Fibroblast of skin of right quadriceps (primary cell): ENCODE measurements at regions not wholly inside any gene's neighbourhood (a gene's known extent, or its start where the extent isn't known, plus 50 kb on each side); places are given as distances from the start of the nearest gene placed in this dataset.

Experiments used
- DNase-seq: peaks from one replicate; pipeline ENCODE4 v3.0.0-alpha.2; 2013

DNA sequence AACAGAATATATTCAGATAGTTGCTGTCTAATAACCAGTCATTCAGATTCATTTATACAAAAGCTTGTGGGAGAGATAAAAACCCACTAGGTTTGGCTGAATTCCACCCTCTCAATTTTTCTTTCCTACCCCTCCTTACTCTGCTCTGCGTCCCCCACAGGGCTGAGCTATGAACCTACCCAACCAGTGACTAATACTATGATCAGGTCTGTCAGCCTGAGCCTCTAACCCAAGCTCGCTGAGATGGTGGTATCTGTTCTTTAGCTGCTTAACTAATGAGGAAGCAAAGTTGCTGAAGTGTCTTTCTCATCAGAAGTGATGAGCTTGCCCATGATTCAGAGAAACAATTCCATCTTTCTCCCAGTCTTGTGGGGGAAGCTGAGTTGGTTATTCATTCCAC lies 248.7 kb upstream of the GPR26 start:
- DNase-seq: no peak

DNA sequence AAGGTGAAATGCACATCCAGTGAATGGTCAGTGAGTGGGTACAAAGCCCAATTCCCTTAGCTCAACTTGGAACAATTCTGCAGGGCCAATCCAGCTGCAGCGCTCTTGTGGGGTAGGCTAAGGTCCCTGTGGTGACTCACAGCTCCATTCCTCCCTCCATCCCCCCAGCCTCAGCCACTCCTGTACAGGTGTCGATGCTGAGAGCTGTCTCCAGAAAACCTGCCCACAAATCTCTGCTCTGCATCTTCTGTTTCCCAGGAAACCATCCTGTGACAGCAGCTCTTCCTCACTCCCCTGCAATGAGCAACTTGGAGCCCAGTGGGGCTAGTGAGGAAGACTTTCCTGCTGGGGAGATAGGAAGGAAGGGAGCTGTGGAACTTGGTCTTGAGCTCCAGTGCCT lies 244.7 kb upstream of the GPR26 start:
- DNase-seq: no peak

DNA sequence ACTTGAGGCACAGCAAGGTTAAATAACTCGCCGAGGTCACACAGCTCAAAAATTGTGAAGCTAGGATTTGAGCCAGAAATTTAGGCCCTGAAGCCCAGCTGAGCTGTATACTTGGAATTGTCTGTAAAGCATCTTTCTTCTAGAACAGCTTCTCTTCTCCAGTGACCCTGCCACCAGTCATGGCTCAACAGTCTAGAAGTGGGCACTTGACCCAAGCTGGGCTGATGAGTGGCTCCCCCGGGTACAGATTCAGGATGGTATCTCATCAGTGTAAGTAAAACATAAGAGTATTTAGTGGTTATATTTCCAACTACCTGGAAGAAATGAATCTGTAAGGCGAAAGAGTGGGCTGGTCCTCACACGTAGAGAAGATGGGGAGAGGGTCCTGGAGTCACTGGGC lies 243.9 kb upstream of the GPR26 start:
- DNase-seq: no peak

DNA sequence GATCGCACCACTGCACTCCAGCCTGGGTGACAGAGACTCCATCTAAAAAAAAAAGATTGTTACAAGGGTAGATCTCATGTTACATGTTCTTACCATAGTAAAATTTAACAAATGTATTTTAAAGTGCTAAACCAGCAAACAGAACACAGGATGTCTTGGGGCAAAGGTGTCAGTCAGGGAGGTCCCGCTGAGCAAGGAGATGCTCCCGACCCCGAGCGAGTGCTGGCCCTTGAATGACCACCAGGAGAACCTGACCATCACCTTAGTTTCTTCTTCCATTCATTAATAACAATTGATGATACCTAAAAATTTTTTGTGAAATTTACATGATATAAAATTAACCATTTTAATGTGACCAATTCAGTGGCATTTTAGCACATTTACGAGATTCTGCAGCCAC lies 241.6 kb upstream of the GPR26 start:
- no peak for DNase-seq

DNA sequence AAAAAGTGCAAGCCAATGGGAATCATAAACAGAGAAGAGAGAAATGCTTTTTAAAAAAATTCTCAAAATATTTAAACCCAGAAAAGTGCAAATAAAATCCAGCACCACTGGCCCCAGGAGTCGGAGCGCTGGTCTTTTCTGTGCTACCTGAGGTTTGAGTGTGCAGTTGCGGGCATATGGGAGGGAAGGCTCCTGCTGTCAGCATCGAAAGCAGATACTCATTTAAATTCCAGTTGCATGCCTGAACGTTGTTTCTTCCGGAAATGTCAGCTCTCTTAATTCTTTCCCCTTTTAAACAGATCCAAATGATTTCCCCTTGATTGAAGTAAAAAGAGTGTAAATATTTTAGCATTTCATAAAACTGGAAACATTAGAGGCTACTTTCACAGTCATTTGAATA lies 240.5 kb upstream of the GPR26 start:
- DNase-seq: no peak

DNA sequence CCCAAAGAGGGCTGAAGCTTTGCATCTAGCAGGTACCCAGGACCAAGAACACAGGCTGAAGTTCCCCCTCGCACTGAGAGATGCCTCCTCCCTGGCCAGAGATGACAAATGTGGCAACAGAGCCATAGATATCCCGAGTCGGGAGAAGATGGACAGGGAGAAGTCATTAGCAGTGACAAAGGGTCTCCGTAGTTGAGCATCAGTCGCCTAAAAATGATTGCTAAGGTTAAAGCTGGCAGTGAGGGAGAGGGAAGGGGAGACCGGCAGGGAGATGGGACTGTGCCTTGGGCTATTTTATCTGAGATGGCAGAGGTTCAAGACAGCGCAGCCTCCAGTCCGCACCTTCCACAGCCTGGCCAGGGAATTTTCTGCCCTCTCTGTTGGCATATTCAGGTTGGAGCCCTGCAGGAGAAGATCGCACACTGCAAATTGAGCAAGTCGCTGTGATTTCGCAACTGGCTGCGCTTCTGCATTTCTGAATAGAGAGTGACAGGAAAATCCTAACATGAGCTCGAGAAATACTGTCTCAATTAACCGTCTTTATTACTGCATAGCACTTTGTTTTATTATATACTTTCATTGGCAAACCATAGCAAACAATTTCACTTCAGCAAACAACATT lies 238.9 kb upstream of the GPR26 start:
- DNase-seq: no peak

DNA sequence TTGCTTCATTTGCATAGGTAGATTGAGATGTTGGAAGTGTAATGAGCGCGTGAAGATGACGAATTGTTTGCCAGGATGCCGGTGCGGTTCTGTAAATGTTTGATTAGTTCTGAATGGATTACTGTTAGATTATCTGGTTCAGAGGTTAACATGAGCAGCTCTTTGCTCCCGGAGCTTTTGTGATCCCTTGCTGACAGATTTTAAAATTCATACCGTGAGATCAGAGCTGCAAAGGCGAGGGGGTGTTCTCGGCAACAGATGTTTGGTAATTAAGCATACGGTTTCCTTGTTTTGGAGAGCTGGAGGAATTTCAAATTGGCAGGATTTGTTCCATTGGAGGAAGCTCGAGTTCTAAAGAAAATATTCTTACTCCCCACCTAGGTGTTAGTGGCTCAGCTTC lies 237.8 kb upstream of the GPR26 start:
- no peak for DNase-seq

DNA sequence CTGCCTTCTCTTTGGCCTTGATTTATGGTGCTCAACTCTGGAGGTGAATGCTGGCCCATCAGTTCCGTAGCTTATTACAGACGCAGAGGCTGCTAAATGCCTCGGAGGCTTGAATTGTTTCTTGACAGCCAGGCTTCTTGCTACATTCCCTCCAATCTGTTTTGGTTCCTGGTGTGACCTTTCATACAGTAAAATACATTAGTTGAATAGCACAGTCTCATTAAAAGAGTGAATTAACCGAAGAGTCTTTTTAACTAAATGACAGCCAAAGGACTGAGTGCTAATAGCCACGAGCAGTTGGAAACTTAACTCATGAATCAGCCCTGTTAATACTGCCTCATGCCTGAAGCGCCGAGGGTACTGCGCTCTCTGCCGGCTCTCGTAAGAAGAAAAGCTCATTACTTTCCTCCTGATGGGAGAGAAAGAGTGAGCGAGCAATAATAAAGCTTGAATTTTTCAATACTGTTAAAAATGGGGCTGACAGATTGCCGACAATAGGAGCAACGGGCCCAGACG lies 236.4 kb upstream of the GPR26 start:
- DNase-seq: peak; percentile 13

DNA sequence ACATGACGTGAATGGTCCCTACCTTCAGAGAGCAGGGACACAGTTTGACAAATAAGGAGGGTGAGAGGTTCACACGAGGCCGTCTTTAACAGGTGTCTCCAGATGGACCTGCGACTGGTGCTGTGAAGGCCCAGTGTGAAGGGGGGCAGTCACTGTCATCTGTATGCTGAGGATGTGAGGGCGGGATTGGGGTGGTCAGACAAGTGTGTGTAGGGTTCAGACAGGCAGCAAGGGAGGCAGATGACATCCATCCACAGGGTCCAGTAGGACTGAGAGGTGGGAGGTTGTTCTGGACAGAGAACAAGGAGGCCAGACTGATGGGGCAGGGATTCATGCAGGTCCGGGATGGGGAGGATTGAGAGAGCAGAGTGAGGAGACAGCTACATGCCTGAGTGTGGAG lies 232.6 kb upstream of the GPR26 start:
- DNase-seq: no peak

DNA sequence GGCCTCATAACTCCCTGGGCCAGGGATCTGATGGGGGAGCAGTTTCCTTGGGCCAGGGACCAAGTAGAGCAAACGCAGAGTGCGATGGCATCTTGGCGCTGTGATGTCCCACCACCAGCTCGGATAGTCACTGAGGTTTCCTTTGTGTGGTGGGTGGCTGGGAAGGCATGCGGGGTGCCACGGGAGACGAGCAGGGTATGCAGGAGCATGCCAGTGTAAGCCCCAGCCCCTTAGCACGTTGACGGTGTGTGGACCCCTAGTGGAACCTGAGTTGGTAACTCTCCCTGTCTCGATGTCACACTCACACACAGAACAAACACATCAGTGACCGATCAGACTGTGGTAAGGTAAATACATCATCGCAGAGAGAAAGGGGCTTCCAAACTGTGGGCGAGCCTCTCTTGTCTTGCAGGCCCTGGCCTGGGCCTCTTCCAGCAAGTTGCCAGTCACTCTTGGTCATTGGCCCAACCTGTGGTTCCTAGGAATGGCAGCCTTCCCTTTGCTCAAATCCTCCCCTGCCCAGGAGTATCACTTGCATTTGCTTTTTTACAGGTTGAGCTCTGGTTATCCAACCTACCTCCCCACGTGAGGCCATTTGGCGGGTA lies 231.6 kb upstream of the GPR26 start:
- DNase-seq: no peak

DNA sequence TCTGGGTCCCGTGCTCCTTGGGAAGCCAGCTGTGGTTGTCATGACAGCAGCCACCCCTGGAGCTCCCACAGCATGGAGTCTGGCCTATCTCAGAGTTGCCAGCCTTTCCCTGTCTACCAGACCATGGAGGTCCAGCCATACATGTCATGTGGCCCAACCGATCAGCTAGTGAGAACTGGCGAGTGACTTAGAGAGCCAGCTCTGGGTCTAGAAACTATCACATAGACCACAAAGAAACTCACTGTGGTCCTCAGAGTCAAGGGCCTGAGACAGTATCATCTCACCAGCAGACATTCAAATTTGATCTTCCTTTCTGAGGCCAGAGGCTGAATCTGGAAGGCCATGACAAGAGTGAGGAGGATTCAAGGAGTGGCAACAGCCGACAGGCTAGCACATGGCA lies 223.3 kb upstream of the GPR26 start:
- no peak for DNase-seq

DNA sequence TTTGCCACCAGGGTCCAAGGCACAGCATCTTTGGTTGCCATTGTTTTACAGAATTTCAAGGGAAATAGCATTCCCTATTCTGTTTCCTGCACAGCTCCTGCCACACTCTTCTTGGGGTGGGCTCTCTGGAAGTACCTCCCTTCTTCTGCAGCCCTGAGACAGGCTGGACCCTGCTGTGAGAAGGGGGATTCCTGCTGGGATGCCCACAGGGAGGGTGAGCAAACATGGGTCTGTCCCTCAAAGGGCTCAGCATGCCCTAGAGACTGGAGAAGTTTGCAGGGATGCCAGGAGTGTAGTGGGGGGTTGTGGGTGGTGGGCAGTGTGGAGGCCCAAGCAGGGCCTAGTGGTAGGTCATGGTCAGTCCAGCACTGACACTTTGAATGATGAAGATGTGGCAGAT lies 222.2 kb upstream of the GPR26 start:
- DNase-seq: no peak

DNA sequence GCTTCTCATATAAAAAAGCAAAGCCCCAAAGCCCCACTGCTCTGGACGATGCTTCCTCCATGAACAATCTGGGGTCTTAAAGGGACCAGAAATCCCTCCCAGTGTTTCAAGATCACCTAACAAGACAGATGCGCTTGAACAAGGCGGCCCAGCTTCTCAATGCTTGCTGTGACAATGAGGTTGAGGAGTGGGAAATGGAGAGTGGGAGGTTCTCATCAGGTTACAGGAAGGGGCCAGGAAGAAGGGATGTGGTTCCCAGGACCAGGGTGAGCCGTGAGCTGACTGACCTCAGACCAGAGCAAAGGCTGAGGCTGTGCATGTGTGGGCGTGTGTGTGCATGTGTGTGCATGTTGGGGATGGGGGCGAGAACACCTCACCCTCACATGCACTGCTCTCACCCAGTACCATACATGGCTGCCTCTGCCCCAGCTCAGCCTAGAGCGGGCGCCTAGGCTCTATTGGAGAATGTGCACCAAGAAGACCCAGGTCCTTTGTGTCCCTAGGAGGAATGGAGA lies 220.8 kb upstream of the GPR26 start:
- no peak for DNase-seq

DNA sequence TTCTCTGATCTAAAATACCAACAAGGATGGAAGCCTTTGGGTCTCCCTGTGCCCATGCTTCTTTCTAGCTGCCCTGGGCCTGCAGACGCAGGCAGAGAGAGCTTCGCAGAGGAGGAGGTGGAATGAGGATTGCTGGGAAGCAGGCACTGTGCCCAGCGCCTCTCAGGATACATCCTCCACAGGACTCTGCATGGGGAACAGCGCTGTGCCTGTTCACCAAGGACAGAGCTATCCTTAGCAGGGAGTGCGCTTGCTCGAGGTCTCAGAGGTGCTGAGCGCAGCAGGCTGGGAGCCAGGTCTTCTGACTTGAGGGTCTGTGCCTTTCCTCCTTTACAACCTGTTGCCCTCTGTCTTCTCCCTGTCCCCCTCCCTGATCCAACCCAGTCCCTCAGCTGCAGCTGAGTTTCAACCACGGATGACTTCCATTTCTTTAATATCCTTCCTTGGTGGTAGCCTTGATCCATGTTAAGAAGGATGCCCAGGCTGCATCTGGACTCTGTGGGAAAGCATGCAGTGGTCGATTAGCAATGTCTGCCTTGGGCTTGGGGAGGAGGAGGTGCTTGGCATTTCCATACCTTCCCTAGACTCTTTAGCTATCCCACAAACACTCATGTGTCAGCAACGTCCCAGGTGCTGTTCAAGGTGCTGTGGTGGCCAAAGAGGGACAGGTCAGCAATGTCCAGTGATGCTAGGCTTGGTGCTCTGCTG lies 219.6 kb upstream of the GPR26 start:
- no peak for DNase-seq

DNA sequence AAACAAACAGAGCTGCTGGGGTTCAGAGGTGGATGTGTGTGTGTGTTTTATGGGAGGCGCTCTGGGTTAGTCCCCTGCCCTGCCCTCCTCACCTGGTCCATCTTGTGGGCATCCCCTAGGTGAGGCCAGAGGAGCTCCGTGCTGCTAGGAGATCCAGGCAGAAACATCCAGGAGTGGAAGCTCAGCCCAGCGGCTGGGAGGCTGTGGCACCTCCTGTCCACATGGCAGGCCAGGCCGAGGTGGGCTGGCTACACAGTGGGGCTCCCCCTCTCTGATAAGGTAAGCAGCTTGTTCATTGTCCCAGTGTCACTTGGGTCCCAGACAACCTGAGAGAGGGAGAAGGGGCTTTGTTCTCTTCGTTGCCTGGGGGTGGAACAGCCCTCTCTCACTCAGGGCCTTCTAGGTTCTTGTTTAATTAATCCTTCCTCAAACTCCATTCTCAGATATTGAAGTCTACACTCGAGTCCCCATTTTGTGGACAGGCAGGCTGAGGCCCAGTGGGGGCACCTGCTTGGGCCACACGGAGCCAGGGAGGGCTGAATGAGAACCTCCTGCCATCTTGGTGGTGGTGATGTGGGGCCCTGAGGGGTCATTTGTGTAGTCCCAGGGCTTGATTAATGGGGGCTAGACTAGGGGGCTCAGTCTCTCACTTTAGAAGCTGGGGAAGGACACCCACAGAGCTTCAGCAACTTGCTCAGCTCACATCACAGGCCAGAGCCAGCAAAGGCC lies 216.8 kb upstream of the GPR26 start:
- DNase-seq: no peak

DNA sequence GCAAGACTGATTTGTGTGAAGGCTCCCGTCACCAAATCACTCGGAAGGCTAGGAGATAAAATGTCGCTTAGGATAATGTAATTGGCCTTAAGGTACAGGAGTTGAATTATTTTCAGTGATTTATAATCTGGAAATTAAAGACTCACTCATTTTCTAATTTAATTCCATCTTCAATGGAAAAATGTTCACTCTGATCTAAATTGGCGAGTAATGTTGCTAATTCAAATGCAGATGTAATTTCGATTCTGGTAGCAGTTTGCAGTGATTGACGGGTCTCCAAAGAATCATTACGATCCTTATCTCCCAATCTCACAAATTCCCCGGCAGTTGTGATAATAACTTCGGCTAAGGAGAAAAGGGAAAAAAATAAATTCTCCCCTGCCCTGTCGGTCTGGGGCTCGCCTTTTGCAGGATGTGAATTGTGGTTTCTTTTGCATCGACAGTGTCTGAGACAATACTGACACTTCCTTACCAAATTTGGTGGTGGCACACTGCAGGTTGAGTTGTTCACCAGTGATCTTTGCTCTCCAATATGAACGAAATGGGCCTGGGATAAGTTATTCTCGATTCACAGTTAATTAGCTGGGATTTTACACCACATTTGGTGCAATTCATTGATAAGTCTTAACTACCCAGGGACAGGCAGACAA lies 215.1 kb upstream of the GPR26 start:
- DNase-seq: no peak

DNA sequence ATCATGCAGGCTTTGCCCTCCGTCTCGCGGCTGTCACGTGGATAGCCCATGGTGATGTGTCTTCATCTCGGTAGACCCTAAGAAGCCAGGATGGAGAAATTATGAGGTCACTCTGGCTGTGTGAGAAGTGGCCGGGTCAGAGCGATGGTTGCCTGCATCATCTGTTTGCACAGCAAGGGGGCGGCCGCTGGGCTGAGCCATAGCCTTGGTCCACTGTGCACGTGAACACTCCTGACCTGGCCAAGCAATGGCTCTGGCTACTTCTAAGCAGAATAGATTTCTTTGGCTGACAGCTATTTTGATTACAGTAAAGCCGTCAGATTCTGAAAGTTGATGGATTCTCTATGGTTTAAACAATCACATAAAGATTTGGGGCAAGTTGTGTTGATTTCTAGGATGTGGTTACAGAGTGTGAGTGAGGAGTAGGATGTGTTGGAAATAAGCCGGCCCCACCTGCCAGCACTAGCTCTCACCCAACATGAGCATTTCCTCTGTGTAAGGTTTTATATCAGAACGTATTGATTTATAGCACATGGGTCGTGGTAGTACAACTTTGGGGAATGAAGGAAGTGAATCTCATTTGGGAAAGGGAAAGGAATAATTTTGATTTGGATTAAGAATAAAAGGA lies 214.4 kb upstream of the GPR26 start:
- no peak for DNase-seq

DNA sequence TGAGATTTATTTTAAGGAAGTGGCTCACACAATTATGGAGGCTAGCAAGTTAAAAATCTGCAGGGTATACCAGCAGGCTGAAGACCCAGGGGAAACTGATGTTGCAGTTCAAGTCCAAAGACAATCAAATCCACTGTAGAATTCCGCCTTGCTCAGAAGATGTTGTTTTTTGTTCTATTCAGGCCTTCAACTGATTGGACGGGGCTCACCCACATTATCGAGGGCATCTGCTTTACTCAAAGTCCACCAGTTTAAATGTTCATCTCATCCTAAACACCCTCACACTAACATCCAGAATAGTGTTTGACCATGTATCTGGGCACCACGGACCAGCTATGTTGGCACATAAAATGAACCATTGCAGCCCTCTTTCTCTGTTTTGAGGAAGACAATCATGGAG lies 211.2 kb upstream of the GPR26 start:
- no peak for DNase-seq

DNA sequence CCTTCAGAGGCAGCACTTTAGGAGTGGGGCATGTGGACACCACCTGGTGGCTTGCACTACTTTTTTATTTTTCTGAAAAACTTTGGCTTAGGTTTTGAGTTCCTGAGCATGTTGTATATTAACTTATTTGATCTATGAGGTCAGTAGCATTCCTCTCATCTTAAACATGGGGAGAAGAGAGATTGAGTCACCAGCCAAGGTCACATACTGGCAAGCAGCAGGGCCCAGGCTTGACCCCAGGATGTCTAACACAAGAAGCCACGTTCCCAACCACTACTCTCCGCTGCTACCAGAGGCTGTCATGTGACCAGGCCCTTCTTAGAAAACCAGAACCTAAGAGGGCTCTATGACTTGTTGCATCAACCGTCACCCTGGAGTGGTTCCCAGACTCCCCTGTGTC lies 210.3 kb upstream of the GPR26 start:
- DNase-seq: no peak

DNA sequence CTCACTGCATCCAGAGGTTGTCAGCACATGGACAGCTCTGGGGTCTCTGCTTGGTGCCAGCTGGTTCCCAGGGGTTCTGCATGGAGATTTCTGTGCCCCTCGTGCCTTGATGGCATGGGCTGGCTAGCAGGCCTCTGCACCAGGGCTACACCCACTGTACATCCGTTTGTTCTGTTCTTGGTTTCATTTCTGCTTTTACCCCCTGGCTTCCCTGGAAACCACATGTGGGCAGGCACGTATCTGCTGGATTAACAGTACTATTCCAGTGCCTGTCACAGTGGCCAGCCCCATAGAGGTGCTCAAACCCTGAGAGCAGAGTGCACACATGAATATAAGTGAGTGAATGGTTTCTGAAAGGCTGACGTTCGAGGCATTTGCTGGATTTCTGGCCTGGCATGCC lies 207.2 kb upstream of the GPR26 start:
- no peak for DNase-seq

DNA sequence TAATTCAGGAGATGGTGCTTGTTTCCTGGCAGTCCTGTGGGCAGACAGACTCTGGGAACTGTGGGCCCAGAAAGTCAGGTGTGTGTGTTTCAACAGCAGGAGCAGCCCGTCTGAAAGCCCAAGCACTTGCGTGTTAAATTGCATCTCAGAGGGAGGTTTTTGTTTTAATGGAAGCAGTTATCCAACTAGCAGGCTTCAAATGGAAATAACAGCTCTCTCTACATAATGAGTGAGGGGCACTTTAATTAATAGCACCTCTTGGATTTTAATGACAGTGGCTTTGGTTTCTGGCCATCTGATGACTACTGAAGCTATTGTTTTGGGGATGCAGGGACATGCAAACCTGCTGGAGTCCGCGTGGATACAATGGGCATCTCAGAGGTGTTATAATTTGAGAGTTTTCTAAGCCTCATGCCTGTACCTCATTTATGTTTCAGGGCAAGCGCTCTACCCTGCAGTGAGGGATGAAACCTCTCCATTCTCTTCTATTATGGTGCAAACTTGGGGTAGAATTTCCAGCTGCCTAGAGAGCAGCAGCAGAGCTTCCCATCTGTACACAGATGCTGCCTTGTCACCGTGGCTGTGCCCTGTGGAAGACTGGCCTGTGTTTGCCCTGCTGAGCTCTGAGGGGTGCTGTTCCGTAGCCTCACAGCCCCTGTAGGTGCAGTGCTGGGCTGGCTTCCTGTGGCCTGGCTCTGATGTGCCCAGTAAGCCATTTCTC lies 206.6 kb upstream of the GPR26 start:
- DNase-seq: no peak

DNA sequence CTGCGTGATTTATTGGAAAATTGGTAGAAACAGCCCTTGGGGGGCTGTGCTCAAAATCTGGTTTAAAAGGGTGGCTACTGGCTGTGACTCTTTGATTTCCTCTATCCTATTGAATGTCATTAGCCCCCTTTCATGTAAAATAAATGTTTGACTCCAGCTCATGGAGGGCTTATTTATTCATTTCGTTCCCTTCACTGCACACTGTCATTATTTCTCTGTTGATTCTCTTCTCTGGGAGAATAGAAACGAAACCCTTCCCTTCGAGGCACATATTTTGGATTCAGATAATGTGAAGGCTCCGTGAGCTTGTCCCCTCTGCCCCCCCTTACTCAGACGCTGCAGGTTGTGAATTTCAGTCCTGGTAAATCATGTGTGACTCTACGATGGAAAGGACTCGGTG lies 203.9 kb upstream of the GPR26 start:
- no peak for DNase-seq
